Mesendoderm (in vitro differentiated cells): ENCODE measurements at regions not wholly inside any gene's neighbourhood (a gene's known extent, or its start where the extent isn't known, plus 50 kb on each side); places are given as distances from the start of the nearest gene placed in this dataset.

ENCODE experiments used
- DNase-seq: peaks from one replicate; pipeline ENCODE4 v3.0.0; 2013
- H2AK5ac ChIP-seq: 2 replicates; pipeline ENCODE4 v1.6.1; 2013; ENCODE audit warnings: low read length, inconsistent platforms
- H2BK120ac ChIP-seq: 2 replicates; pipeline ENCODE4 v1.6.1; 2013; ENCODE audit warnings: low read depth, mild to moderate bottlenecking, low read length, moderate library complexity, mixed read lengths
- H2BK15ac ChIP-seq: replicated peaks from 2 replicates; pipeline ENCODE4 v1.6.1; 2013; ENCODE audit warnings: low read depth, mild to moderate bottlenecking, moderate library complexity
- H2BK5ac ChIP-seq: 2 replicates; pipeline ENCODE4 v1.6.1; 2013; ENCODE audit warnings: low read length, inconsistent platforms
- H3K18ac ChIP-seq: 2 replicates; pipeline ENCODE4 v1.6.1; 2013; ENCODE audit warnings: mild to moderate bottlenecking, low read length, mixed read lengths
- H3K23ac ChIP-seq: one replicate; pipeline ENCODE4 v1.6.1; 2013; ENCODE audit warnings: low read length
- H3K27ac ChIP-seq: 2 replicates; pipeline ENCODE4 v1.5.1; 2013; ENCODE audit warnings: low read depth, mild to moderate bottlenecking, inconsistent platforms, low read length, moderate library complexity
- H3K27me3 ChIP-seq: 2 replicates; pipeline ENCODE4 v1.6.1; 2013; ENCODE audit warnings: low read length, control low read depth, mild to moderate bottlenecking, inconsistent platforms; ENCODE audit not compliant: insufficient read depth, poor library complexity
- H3K36me3 ChIP-seq: 2 replicates; pipeline ENCODE4 v1.6.1; 2013; ENCODE audit warnings: low read length, inconsistent platforms; ENCODE audit not compliant: control insufficient read depth, insufficient read depth
- H3K4ac ChIP-seq: one replicate; pipeline ENCODE4 v1.6.1; 2013; ENCODE audit warnings: low read depth, mild to moderate bottlenecking, low read length, moderate library complexity
- H3K4me1 ChIP-seq: 2 replicates; pipeline ENCODE4 v1.6.1; 2013; ENCODE audit warnings: low read depth, low read length, inconsistent platforms; ENCODE audit not compliant: control insufficient read depth
- H3K4me2 ChIP-seq: 2 replicates; pipeline ENCODE4 v1.6.1; 2013; ENCODE audit warnings: low read length
- H3K4me3 ChIP-seq: 2 replicates; pipeline ENCODE4 v1.5.1; 2013; ENCODE audit warnings: mild to moderate bottlenecking, low read length
- H3K56ac ChIP-seq: one replicate; pipeline ENCODE4 v1.6.1; 2013; ENCODE audit warnings: low read length
- H3K79me1 ChIP-seq: 2 replicates; pipeline ENCODE4 v1.6.1; 2013; ENCODE audit warnings: low read length, inconsistent platforms
- H3K79me2 ChIP-seq: 2 replicates; pipeline ENCODE4 v1.6.1; 2013; ENCODE audit warnings: mild to moderate bottlenecking, low read length; ENCODE audit not compliant: control insufficient read depth, insufficient read depth
- H3K9ac ChIP-seq: 2 replicates; pipeline ENCODE4 v1.6.1; 2013; ENCODE audit warnings: low read length, inconsistent platforms
- H4K5ac ChIP-seq: one replicate; pipeline ENCODE4 v1.6.1; 2013; ENCODE audit warnings: low read length
- H4K8ac ChIP-seq: one replicate; pipeline ENCODE4 v1.6.1; 2013; ENCODE audit warnings: low read depth, mild to moderate bottlenecking, control low read depth, low read length, moderate library complexity
- WGBS: extraction: QIAGEN DNeasy Blood & Tissue Kit; methylation state at CpG from one replicate; pipeline ENCODE4 v1.1.7; 2013; ENCODE audit warnings: low lambda C conversion rate, missing lambda C conversion rate; ENCODE audit not compliant: insufficient coverage; ENCODE audit errors: extremely low coverage; 5-methylcytosine and 5-hydroxymethylcytosine counted together

DNA sequence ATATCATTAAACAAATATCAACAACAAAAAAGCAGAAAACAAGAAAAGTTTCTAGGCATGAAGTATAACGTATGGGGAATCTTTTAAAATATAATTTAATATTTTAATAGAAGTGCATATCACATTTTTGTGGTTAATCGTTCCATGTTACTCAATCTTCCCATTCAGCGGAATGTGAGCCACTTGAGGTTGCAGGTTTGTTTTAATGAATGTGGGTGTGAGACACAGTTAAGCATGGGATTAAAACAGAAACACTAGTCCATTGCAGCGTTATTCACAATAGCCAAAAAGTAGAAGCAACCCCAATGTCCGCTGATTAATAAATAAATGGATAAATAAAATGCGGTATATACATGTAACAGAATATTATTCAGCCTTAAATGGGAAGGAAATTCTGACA lies 146.0 kb downstream of the NDFIP2 start:
- Histone ChIP-seq H3K27me3 (no peaks in the 10 kb centered on the region), H3K79me2 (no peaks in the 10 kb centered on the region), H3K4me1 (no peaks in the 10 kb centered on the region), H3K4me3 (no peak overlapping the region), H2AK5ac (no peak overlapping the region), H4K8ac (no peak overlapping the region), H2BK5ac (no peak overlapping the region), H3K56ac (no peak overlapping the region), H3K4me2 (no peak overlapping the region), H2BK15ac (no peak overlapping the region), H4K5ac (no peak overlapping the region), H3K79me1 (no peaks in the 10 kb centered on the region), H3K36me3 (no peaks in the 10 kb centered on the region), H3K9ac (no peak overlapping the region), H3K4ac (no peak overlapping the region), H3K27ac (no peak overlapping the region), H2BK120ac (no peak overlapping the region), H3K18ac (no peak overlapping the region), H3K23ac (no peak overlapping the region)
- no peak for DNase-seq
- WGBS: no CpG with 5 or more reads among the region's 6 CpGs

- no peak overlapping the region for H2AK5ac ChIP-seq
- H3K27ac ChIP-seq: no peak overlapping the region
- H4K5ac ChIP-seq: no peak overlapping the region
- H4K8ac ChIP-seq: no peak overlapping the region
- no peaks in the 10 kb centered on the region for H3K36me3 ChIP-seq
- no peaks in the 10 kb centered on the region for H3K27me3 ChIP-seq
- H3K56ac ChIP-seq: no peak overlapping the region
- H3K79me1 ChIP-seq: no peaks in the 10 kb centered on the region
- H3K23ac ChIP-seq: no peak overlapping the region
- H3K4me1 ChIP-seq: no peaks in the 10 kb centered on the region
- H3K79me2 ChIP-seq: no peaks in the 10 kb centered on the region
- H3K4me2 ChIP-seq: no peak overlapping the region
- no peak overlapping the region for H3K18ac ChIP-seq
- no peak overlapping the region for H3K4me3 ChIP-seq
- no peak for DNase-seq
- no peak overlapping the region for H3K4ac ChIP-seq
- H2BK15ac ChIP-seq: no peak overlapping the region
- no peak overlapping the region for H2BK5ac ChIP-seq
- H2BK120ac ChIP-seq: no peak overlapping the region
- no CpG with 5 or more reads among the region's 1 CpG for WGBS
- H3K9ac ChIP-seq: no peak overlapping the region
These were observed 144.6 kb downstream of the NDFIP2 start for GRCh38 chr13:79625517-79625916.

- no peak for DNase-seq
- H3K27ac ChIP-seq: no peak overlapping the region
- no peak overlapping the region for H2BK5ac ChIP-seq
- H3K79me1 ChIP-seq: no peaks in the 10 kb centered on the region
- H3K79me2 ChIP-seq: no peaks in the 10 kb centered on the region
- no peak overlapping the region for H3K23ac ChIP-seq
- H2AK5ac ChIP-seq: no peak overlapping the region
- H3K4me1 ChIP-seq: no peaks in the 10 kb centered on the region
- no peaks in the 10 kb centered on the region for H3K27me3 ChIP-seq
- H3K4me3 ChIP-seq: no peak overlapping the region
- no peak overlapping the region for H2BK120ac ChIP-seq
- no peak overlapping the region for H3K4me2 ChIP-seq
- no peaks in the 10 kb centered on the region for H3K36me3 ChIP-seq
- no peak overlapping the region for H4K5ac ChIP-seq
- H2BK15ac ChIP-seq: no peak overlapping the region
- no peak overlapping the region for H3K56ac ChIP-seq
- no peak overlapping the region for H4K8ac ChIP-seq
- H3K9ac ChIP-seq: no peak overlapping the region
- no peak overlapping the region for H3K4ac ChIP-seq
- H3K18ac ChIP-seq: no peak overlapping the region
- WGBS: no CpG with 5 or more reads among the region's 2 CpGs
These were observed 140.9 kb downstream of the NDFIP2 start for GRCh38 chr13:79621902-79622301.

GRCh38 chr13:79621449-79621848 lies 140.5 kb downstream of the NDFIP2 start:
- no peak overlapping the region for H3K4me3 ChIP-seq
- WGBS: no CpG with 5 or more reads among the region's 1 CpG
- no peak overlapping the region for H2AK5ac ChIP-seq
- H3K23ac ChIP-seq: no peak overlapping the region
- no peak overlapping the region for H2BK5ac ChIP-seq
- H3K27me3 ChIP-seq: no peaks in the 10 kb centered on the region
- no peaks in the 10 kb centered on the region for H3K79me1 ChIP-seq
- no peaks in the 10 kb centered on the region for H3K79me2 ChIP-seq
- H3K9ac ChIP-seq: no peak overlapping the region
- H3K4me2 ChIP-seq: no peak overlapping the region
- H2BK15ac ChIP-seq: no peak overlapping the region
- H3K36me3 ChIP-seq: no peaks in the 10 kb centered on the region
- no peak overlapping the region for H4K8ac ChIP-seq
- no peak overlapping the region for H3K56ac ChIP-seq
- H4K5ac ChIP-seq: no peak overlapping the region
- DNase-seq: no peak
- H3K4me1 ChIP-seq: no peaks in the 10 kb centered on the region
- no peak overlapping the region for H2BK120ac ChIP-seq
- no peak overlapping the region for H3K27ac ChIP-seq
- no peak overlapping the region for H3K4ac ChIP-seq
- no peak overlapping the region for H3K18ac ChIP-seq

- no peak overlapping the region for H4K8ac ChIP-seq
- no peaks in the 10 kb centered on the region for H3K27me3 ChIP-seq
- no peak overlapping the region for H2BK15ac ChIP-seq
- H2BK120ac ChIP-seq: no peak overlapping the region
- no peak overlapping the region for H4K5ac ChIP-seq
- no peak overlapping the region for H3K18ac ChIP-seq
- H3K27ac ChIP-seq: no peak overlapping the region
- DNase-seq: no peak
- no peak overlapping the region for H2AK5ac ChIP-seq
- H2BK5ac ChIP-seq: no peak overlapping the region
- H3K36me3 ChIP-seq: no peaks in the 10 kb centered on the region
- no peak overlapping the region for H3K4me2 ChIP-seq
- H3K79me1 ChIP-seq: no peaks in the 10 kb centered on the region
- no peak overlapping the region for H3K4ac ChIP-seq
- no peaks in the 10 kb centered on the region for H3K79me2 ChIP-seq
- H3K23ac ChIP-seq: no peak overlapping the region
- no peaks in the 10 kb centered on the region for H3K4me1 ChIP-seq
- no peak overlapping the region for H3K9ac ChIP-seq
- no peak overlapping the region for H3K56ac ChIP-seq
- no peak overlapping the region for H3K4me3 ChIP-seq
These were observed 133.4 kb downstream of the NDFIP2 start for GRCh38 chr13:79614250-79614918.

- no peaks in the 10 kb centered on the region for H3K79me1 ChIP-seq
- no peaks in the 10 kb centered on the region for H3K36me3 ChIP-seq
- no CpG with 5 or more reads among the region's 2 CpGs for WGBS
- H3K4me1 ChIP-seq: no peaks in the 10 kb centered on the region
- H3K27ac ChIP-seq: no peak overlapping the region
- no peak overlapping the region for H3K18ac ChIP-seq
- H3K27me3 ChIP-seq: no peaks in the 10 kb centered on the region
- H3K23ac ChIP-seq: no peak overlapping the region
- H3K4ac ChIP-seq: no peak overlapping the region
- H4K5ac ChIP-seq: no peak overlapping the region
- no peak overlapping the region for H3K56ac ChIP-seq
- no peaks in the 10 kb centered on the region for H3K79me2 ChIP-seq
- H2AK5ac ChIP-seq: no peak overlapping the region
- H2BK15ac ChIP-seq: no peak overlapping the region
- no peak overlapping the region for H2BK5ac ChIP-seq
- H4K8ac ChIP-seq: no peak overlapping the region
- H3K4me3 ChIP-seq: no peak overlapping the region
- no peak overlapping the region for H2BK120ac ChIP-seq
- no peak for DNase-seq
- no peak overlapping the region for H3K9ac ChIP-seq
- no peak overlapping the region for H3K4me2 ChIP-seq
These were observed 131.6 kb downstream of the NDFIP2 start for GRCh38 chr13:79612604-79613003.
